Karpas-422 (cell line): ENCODE measurements at regions not wholly inside any gene's neighbourhood (a gene's known extent, or its start where the extent isn't known, plus 50 kb on each side); places are given as distances from the start of the nearest gene placed in this dataset.

ENCODE experiments used
- DNase-seq: peaks from one replicate; pipeline ENCODE4 v3.0.0-alpha.2; 2015
- H2AFZ ChIP-seq: fragments of 200-600 bp; sonication (generic); 2 replicates; pipeline ENCODE4 v1.6.1; 2014; ENCODE audit warnings: antibody characterized with exemption, low read length, mixed read lengths
- H3K27ac ChIP-seq: fragments of 200-600 bp; sonication (generic); 2 replicates; pipeline ENCODE4 v1.5.1; 2014; ENCODE audit warnings: mild to moderate bottlenecking, low read length, moderate library complexity
- H3K27me3 ChIP-seq: fragments of 200-600 bp; sonication (generic); 2 replicates; pipeline ENCODE4 v1.6.1; 2014; ENCODE audit warnings: low read length, mixed read lengths
- H3K36me3 ChIP-seq: fragments of 200-600 bp; sonication (generic); 2 replicates; pipeline ENCODE4 v1.6.1; 2014; ENCODE audit warnings: low read length, mixed read lengths; ENCODE audit not compliant: insufficient read depth
- H3K4me1 ChIP-seq: fragments of 200-600 bp; sonication (generic); 2 replicates; pipeline ENCODE4 v1.6.1; 2014; ENCODE audit warnings: mild to moderate bottlenecking, low read length, mixed read lengths
- H3K4me2 ChIP-seq: fragments of 200-600 bp; sonication (generic); 2 replicates; pipeline ENCODE4 v1.6.1; 2014; ENCODE audit warnings: low read length, low read depth, mild to moderate bottlenecking; ENCODE audit not compliant: poor library complexity, severe bottlenecking
- H3K4me3 ChIP-seq: fragments of 200-600 bp; sonication (generic); 2 replicates; pipeline ENCODE4 v1.5.1; 2014; ENCODE audit warnings: mild to moderate bottlenecking, antibody characterized with exemption, low read length, mixed read lengths
- H3K79me2 ChIP-seq: fragments of 200-600 bp; sonication (generic); 2 replicates; pipeline ENCODE4 v1.6.1; 2014; ENCODE audit warnings: mild to moderate bottlenecking, low read length, mixed read lengths
- H3K9ac ChIP-seq: fragments of 200-600 bp; sonication (generic); 2 replicates; pipeline ENCODE4 v1.6.0; 2014; ENCODE audit warnings: low read length
- H3K9me2 ChIP-seq: fragments of 200-600 bp; sonication (generic), shearing (Covaris generic); replicated peaks from 2 replicates; pipeline ENCODE4 v1.6.0; 2014; ENCODE audit warnings: mild to moderate bottlenecking, low read length, moderate library complexity; ENCODE audit not compliant: insufficient read depth
- H3K9me3 ChIP-seq: fragments of 300-700, 200-600 bp; sonication (generic); 2 replicates; pipeline ENCODE4 v1.6.1; 2014; ENCODE audit warnings: low read length, mixed read lengths
- H4K20me1 ChIP-seq: fragments of 200-600 bp; sonication (generic); 2 replicates; pipeline ENCODE4 v1.6.1; 2014; ENCODE audit warnings: mild to moderate bottlenecking, antibody characterized with exemption, low read length, low read depth; ENCODE audit not compliant: insufficient read depth

DNA sequence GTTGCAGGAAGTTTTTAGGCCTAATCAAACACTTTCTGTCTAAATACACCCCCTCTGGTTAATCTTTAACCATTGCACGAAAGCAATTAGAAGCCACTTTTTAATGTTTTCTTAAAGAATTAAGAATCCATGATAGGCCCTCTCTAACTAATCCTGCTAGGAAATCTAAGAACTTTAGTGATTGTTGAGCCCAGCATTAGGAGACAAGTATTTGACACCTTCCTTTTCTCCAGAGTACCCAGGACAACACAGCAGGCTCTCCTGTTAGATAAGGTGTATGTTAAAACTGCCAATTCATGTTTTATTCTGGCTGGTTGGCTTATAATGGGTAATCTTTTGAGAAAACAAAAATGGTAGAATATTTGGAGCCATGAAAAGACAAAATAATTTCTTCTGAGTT lies 95.0 kb downstream of the ALX1 start:
- Histone ChIP-seq H3K4me3 (no peak overlapping the region), H3K36me3 (no peaks in the 10 kb centered on the region), H3K9me2 (no peaks in the 10 kb centered on the region), H3K4me2 (no peak overlapping the region), H3K27ac (no peak overlapping the region), H3K9ac (no peak overlapping the region), H3K9me3 (peaks cover 7% of the 10 kb centered on the region; the same call in 1 of the 2 replicates), H3K27me3 (no peaks in the 10 kb centered on the region), H4K20me1 (no peaks in the 10 kb centered on the region), H3K79me2 (no peaks in the 10 kb centered on the region), H3K4me1 (no peaks in the 10 kb centered on the region), H2AFZ (no peak overlapping the region)
- DNase-seq: no peak

DNA sequence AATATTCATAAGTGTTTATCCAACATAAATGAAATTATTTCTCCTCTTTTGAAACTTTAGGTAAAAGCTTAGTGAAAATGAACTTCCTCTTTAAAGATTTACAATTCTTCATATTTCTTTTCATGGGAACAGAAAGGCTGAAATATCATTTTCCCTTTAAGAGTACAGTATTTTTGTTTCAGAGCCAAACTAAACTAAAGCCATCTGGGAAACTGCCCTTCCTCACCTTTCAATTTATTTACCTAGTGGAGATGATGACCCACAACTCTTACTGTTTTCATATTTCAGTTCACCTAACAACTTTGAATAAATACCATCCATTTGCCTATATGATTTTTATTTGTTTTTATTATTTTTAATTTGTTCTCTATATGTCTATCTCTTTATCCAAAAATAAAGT lies 105.4 kb downstream of the ALX1 start:
- H3K79me2 ChIP-seq: no peaks in the 10 kb centered on the region
- H4K20me1 ChIP-seq: no peaks in the 10 kb centered on the region
- no peak overlapping the region for H3K9ac ChIP-seq
- no peaks in the 10 kb centered on the region for H3K27me3 ChIP-seq
- H3K4me1 ChIP-seq: no peaks in the 10 kb centered on the region
- no peaks in the 10 kb centered on the region for H3K9me3 ChIP-seq
- H3K36me3 ChIP-seq: no peaks in the 10 kb centered on the region
- H3K27ac ChIP-seq: no peak overlapping the region
- H3K4me2 ChIP-seq: no peak overlapping the region
- DNase-seq: no peak
- no peak overlapping the region for H3K4me3 ChIP-seq
- no peak overlapping the region for H2AFZ ChIP-seq
- H3K9me2 ChIP-seq: no peaks in the 10 kb centered on the region

DNA sequence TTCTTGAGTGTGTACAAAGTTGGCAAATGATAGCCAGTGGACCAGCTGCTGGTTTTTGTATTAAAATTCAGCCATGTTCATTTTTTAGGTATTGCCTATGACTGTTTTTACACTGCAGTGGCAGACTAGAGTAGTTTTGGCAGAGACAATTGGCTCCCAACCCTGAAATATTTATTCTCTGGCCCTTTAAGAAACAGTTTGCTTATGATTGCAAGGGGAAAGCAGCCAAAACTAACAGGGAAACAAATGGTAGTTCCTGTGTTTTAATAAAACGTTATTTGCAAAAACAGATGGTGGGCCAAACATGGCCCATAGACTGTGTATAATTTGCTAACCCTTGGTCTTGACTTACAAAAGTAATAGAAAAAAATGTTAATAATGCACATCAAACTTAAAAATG lies 110.2 kb downstream of the ALX1 start:
- H3K27me3 ChIP-seq: no peaks in the 10 kb centered on the region
- H3K4me2 ChIP-seq: no peak overlapping the region
- H4K20me1 ChIP-seq: no peaks in the 10 kb centered on the region
- no peak overlapping the region for H3K9ac ChIP-seq
- H3K9me3 ChIP-seq: no peaks in the 10 kb centered on the region
- H3K36me3 ChIP-seq: no peaks in the 10 kb centered on the region
- H3K9me2 ChIP-seq: no peaks in the 10 kb centered on the region
- no peak overlapping the region for H3K4me3 ChIP-seq
- H3K27ac ChIP-seq: no peak overlapping the region
- no peak overlapping the region for H2AFZ ChIP-seq
- DNase-seq: no peak
- no peaks in the 10 kb centered on the region for H3K79me2 ChIP-seq
- no peaks in the 10 kb centered on the region for H3K4me1 ChIP-seq

DNA sequence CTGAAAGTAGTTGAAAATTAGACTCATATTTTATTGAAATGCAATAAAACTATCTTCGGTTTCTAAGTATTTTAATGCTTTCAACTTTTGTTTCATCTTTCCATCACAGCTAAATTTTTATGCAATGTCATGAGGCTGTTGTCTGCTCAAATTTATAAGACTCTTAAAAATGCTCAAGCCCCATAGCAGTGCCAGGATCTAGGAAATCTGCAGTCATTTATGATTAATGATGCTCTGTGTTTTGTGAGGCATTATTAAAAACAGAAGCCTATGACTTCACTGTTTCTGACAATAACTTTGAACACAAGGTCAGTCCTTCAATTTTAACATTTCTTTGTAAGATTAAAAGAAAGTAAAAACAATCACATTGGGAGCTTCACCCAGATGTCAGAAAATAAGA lies 112.5 kb downstream of the ALX1 start:
- no peaks in the 10 kb centered on the region for H3K79me2 ChIP-seq
- no peak overlapping the region for H3K27ac ChIP-seq
- no peak overlapping the region for H3K4me2 ChIP-seq
- no peaks in the 10 kb centered on the region for H3K4me1 ChIP-seq
- no peaks in the 10 kb centered on the region for H3K27me3 ChIP-seq
- H3K36me3 ChIP-seq: no peaks in the 10 kb centered on the region
- H2AFZ ChIP-seq: no peak overlapping the region
- H4K20me1 ChIP-seq: no peaks in the 10 kb centered on the region
- no peak overlapping the region for H3K9ac ChIP-seq
- H3K9me3 ChIP-seq: no peaks in the 10 kb centered on the region
- no peak for DNase-seq
- 0 out of 2 replicates have a peak, but pooled peaks cover under 1% of the 10 kb centered on the region for H3K9me2 ChIP-seq
- H3K4me3 ChIP-seq: no peak overlapping the region

GRCh38 chr12:85393606-85394005 lies 113.6 kb downstream of the ALX1 start:
- no peak for DNase-seq
- Histone ChIP-seq H3K27ac (no peak overlapping the region), H3K36me3 (no peaks in the 10 kb centered on the region), H3K9me3 (no peaks in the 10 kb centered on the region), H3K4me2 (no peak overlapping the region), H3K4me1 (no peaks in the 10 kb centered on the region), H3K4me3 (no peak overlapping the region), H3K27me3 (no peaks in the 10 kb centered on the region), H3K79me2 (no peaks in the 10 kb centered on the region), H3K9ac (no peak overlapping the region), H2AFZ (no peak overlapping the region), H4K20me1 (no peaks in the 10 kb centered on the region), H3K9me2 (0 out of 2 replicates have a peak, but pooled peaks cover 2% of the 10 kb centered on the region)

GRCh38 chr12:85394065-85394464 lies 114.0 kb downstream of the ALX1 start:
- H3K4me1 ChIP-seq: no peaks in the 10 kb centered on the region

DNA sequence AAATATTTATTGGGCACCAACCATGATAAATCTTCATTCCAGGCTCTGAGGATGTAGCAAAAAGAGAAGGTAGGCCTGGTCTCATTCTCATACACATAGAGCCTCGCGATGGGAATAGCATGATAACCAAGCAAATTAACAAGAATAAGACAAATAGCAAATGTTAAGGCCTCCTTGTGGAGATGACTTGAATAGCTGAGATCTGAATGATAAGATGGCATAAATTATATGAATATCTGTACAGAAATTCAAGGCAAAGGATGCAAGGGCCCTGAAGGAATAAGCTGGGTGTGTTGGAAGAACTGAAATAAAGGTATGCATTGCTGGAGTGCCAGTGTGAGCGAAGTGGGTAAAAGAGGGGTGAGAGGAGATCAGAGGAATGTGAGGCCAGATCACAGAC lies 114.8 kb downstream of the ALX1 start:
- Histone ChIP-seq H3K4me1 (no peaks in the 10 kb centered on the region), H3K27me3 (no peaks in the 10 kb centered on the region), H3K27ac (no peak overlapping the region), H2AFZ (no peak overlapping the region), H3K4me2 (no peak overlapping the region), H3K9ac (no peak overlapping the region), H3K36me3 (no peaks in the 10 kb centered on the region), H3K4me3 (no peak overlapping the region), H3K79me2 (no peaks in the 10 kb centered on the region), H3K9me2 (0 out of 2 replicates have a peak, but pooled peaks cover 2% of the 10 kb centered on the region), H3K9me3 (no peaks in the 10 kb centered on the region), H4K20me1 (no peaks in the 10 kb centered on the region)
- no peak for DNase-seq

More at GRCh38 chr12:85394065-85394464, 114.0 kb downstream of the ALX1 start:
- H3K9ac ChIP-seq: no peak overlapping the region
- H3K4me3 ChIP-seq: no peak overlapping the region
- H3K36me3 ChIP-seq: no peaks in the 10 kb centered on the region
- 0 out of 2 replicates have a peak, but pooled peaks cover 2% of the 10 kb centered on the region for H3K9me2 ChIP-seq
- no peaks in the 10 kb centered on the region for H3K79me2 ChIP-seq
- no peaks in the 10 kb centered on the region for H4K20me1 ChIP-seq
- H3K27me3 ChIP-seq: no peaks in the 10 kb centered on the region
- no peaks in the 10 kb centered on the region for H3K9me3 ChIP-seq
- no peak overlapping the region for H3K27ac ChIP-seq
- H3K4me2 ChIP-seq: no peak overlapping the region
- H2AFZ ChIP-seq: no peak overlapping the region
- DNase-seq: no peak

DNA sequence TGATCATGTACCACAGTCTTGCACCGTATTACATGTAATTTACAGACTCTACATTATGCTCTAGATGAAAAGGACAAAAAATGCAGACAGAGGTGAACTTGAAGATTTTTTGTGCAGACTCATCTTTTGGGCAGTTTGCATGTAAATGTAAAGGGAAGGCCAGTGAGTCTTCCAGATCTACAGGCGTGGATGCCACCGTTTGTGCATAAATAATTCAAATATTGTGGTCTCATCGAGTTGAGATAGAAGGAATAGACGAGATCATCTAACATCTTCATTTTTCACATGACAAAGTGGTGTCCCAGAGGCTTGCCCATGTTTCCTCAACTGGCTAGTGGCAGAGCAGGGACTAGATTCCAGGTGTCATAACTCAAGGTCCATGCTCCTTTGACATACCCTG lies 125.2 kb downstream of the ALX1 start:
- no peaks in the 10 kb centered on the region for H3K4me1 ChIP-seq
- H3K27me3 ChIP-seq: no peaks in the 10 kb centered on the region
- DNase-seq: no peak
- no peaks in the 10 kb centered on the region for H4K20me1 ChIP-seq
- no peak overlapping the region for H3K4me3 ChIP-seq
- H3K79me2 ChIP-seq: no peaks in the 10 kb centered on the region
- no peaks in the 10 kb centered on the region for H3K36me3 ChIP-seq
- no peak overlapping the region for H3K4me2 ChIP-seq
- H2AFZ ChIP-seq: no peak overlapping the region
- H3K9me2 ChIP-seq: no peaks in the 10 kb centered on the region
- H3K9ac ChIP-seq: no peak overlapping the region
- no peak overlapping the region for H3K27ac ChIP-seq
- no peaks in the 10 kb centered on the region for H3K9me3 ChIP-seq
